Uterus (tissue), 3 donors: ENCODE measurements at regions not wholly inside any gene's neighbourhood (a gene's known extent, or its start where the extent isn't known, plus 50 kb on each side); places are given as distances from the start of the nearest gene placed in this dataset.

Experiments
- DNase-seq, 2 donors: peaks; one replicate each; pipeline ENCODE4 v3.0.0-alpha.2; 2019 to 2020
- H3K27ac ChIP-seq, 2 donors: fragments of 200-600 bp; sonication (generic); 1 replicate in 1 of 2; 2 replicates in 1 of 2; pipeline ENCODE4 v1.5.1; 2016 to 2018
- H3K27me3 ChIP-seq, 2 donors: fragments of 200-600 bp; sonication (generic); one replicate each; pipeline ENCODE4 v1.5.1; 2018 to 2019; ENCODE audit warnings: control low read depth in 1 of 2
- H3K36me3 ChIP-seq, 2 donors: fragments of 200-600 bp; sonication (generic); one replicate each; pipeline ENCODE4 v1.5.1; 2019; ENCODE audit warnings: control low read depth in 1 of 2
- H3K4me1 ChIP-seq, 2 donors: fragments of 200-600 bp; sonication (generic); one replicate each; pipeline ENCODE4 v1.5.1; 2018 to 2019; ENCODE audit warnings: control low read depth in 1 of 2
- H3K4me3 ChIP-seq, 2 donors: fragments of 200-600 bp; sonication (generic); 1 replicate in 1 of 2; 2 replicates in 1 of 2; pipeline ENCODE4 v1.5.1; 2018 to 2019; ENCODE audit warnings: mild to moderate bottlenecking in 1 of 2
- H3K9me3 ChIP-seq, 2 donors: fragments of 200-600 bp; sonication (generic); one replicate each; pipeline ENCODE4 v1.5.1; 2019; ENCODE audit warnings: control low read depth in 1 of 2
- POLR2A ChIP-seq, 2 donors: fragments of 450-650 bp; IDR thresholded peaks; one replicate each; pipeline ENCODE4 v1.6.1; 2016; ENCODE audit warnings: antibody characterized with exemption in 2 of 2, mild to moderate bottlenecking in 1 of 2, moderate library complexity in 1 of 2
- intact Hi-C: fragments of 100-400 bp; cut with DNase I; formaldehyde crosslinking; loops from one replicate; pipeline ENCODE4 v1.15.1; 2023; ENCODE audit warnings: low total_unique reads
- TF ChIP-seq, protein P1 (sequence below), 4 experiments: fragments of 200-600 bp in 2 of 4; fragments of 450-650 bp in 2 of 4; sonication (generic) in 2 of 4; IDR thresholded peaks; one replicate each; pipeline ENCODE4 v1.5.1; 2016 to 2019; ENCODE audit warnings: antibody characterized with exemption in 4 of 4, mild to moderate bottlenecking in 2 of 4, moderate library complexity in 1 of 4
- donor health status: DM: yes; HTN: yes; CAD: no.

DNA sequence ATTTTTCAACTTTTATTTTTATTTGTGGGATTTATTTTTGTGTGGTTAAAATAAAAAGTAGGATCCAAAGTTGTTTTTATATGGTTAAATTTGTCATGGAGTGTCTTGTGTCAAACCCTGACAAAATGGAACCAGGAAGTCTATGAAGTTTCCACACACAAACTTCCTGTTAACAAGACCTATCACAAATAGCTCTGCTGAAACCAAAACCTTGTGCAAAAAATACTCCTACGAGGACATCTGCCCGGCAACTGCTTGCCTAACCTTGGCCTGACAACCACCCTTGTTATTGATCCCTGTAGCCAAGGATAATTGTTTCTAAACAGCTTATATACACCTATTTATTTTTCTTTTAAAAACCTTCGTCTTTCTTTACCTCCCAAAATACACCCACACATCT is 389.6 kb downstream of the TRIB2 start:
- H3K4me1 ChIP-seq: no peaks in the 10 kb centered on the region
- H3K36me3 ChIP-seq: peaks cover 0 to 4% of the 10 kb centered on the region in 2 donors
- DNase-seq: no peak
- no peak for TF ChIP-seq POLR2A (IDR thresholded peaks at IDR 0.05)
- TF ChIP-seq, protein P1, sequence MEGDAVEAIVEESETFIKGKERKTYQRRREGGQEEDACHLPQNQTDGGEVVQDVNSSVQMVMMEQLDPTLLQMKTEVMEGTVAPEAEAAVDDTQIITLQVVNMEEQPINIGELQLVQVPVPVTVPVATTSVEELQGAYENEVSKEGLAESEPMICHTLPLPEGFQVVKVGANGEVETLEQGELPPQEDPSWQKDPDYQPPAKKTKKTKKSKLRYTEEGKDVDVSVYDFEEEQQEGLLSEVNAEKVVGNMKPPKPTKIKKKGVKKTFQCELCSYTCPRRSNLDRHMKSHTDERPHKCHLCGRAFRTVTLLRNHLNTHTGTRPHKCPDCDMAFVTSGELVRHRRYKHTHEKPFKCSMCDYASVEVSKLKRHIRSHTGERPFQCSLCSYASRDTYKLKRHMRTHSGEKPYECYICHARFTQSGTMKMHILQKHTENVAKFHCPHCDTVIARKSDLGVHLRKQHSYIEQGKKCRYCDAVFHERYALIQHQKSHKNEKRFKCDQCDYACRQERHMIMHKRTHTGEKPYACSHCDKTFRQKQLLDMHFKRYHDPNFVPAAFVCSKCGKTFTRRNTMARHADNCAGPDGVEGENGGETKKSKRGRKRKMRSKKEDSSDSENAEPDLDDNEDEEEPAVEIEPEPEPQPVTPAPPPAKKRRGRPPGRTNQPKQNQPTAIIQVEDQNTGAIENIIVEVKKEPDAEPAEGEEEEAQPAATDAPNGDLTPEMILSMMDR (IDR thresholded peaks at IDR 0.05): no peak
- no peaks in the 10 kb centered on the region for H3K27me3 ChIP-seq
- H3K4me3 ChIP-seq: no peak overlapping the region
- H3K9me3 ChIP-seq: no peaks in the 10 kb centered on the region
- intact Hi-C loops: no loop called here
- H3K27ac ChIP-seq: no peak overlapping the region

DNA sequence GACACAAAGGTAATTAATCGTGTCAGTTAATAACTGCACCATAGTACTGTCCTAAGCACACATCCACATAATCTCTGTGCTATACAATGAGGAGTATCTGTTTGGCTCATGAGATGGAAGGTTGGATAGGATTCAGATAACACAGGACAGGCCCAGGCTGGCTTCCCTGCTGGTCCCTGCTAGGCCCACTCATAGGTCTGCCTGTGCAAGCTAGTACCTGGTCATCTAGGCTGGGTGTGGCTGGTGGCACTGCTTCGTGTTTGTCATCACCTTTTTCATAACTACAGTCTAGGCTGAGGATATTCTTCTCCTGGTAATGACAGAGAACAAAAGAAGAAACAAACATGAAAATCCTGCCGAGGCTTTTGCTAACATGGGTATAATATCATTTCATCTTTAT is 392.8 kb downstream of the TRIB2 start:
- H3K4me3 ChIP-seq: no peak overlapping the region
- no peaks in the 10 kb centered on the region for H3K9me3 ChIP-seq
- no peak for DNase-seq
- no peak for TF ChIP-seq POLR2A (IDR thresholded peaks at IDR 0.05)
- TF ChIP-seq, protein P1 (IDR thresholded peaks at IDR 0.05): no peak
- H3K27me3 ChIP-seq: no peaks in the 10 kb centered on the region
- no peak overlapping the region for H3K27ac ChIP-seq
- intact Hi-C loops: no loop called here
- H3K36me3 ChIP-seq: peaks cover 0 to 4% of the 10 kb centered on the region in 2 donors
- no peaks in the 10 kb centered on the region for H3K4me1 ChIP-seq

DNA sequence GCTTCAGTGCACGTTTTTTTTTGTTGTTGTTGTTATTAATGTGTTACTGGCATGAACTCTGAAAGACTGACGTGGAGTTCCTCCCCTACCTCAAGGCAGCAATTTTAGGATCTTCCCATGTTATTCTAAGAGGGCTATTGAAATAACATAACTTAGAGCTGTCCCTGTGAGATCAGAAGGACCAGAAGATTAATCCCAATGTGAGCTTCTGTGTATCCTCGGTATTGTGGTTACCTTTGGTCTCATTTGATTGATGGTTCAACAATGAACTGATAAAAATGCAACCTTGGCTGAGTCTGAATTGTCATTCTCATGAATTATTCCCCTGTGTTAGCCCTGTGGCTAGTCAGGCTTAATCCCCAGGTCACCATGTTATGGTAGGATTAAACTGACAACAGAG is 394.1 kb downstream of the TRIB2 start:
- intact Hi-C loops: no loop called here
- no peaks in the 10 kb centered on the region for H3K4me1 ChIP-seq
- H3K27ac ChIP-seq: no peak overlapping the region
- no peak overlapping the region for H3K4me3 ChIP-seq
- TF ChIP-seq, protein P1 (IDR thresholded peaks at IDR 0.05): no peak
- no peak for TF ChIP-seq POLR2A (IDR thresholded peaks at IDR 0.05)
- peaks cover 0 to 4% of the 10 kb centered on the region in 2 donors for H3K36me3 ChIP-seq
- H3K9me3 ChIP-seq: no peaks in the 10 kb centered on the region
- DNase-seq: no peak
- H3K27me3 ChIP-seq: no peaks in the 10 kb centered on the region

DNA sequence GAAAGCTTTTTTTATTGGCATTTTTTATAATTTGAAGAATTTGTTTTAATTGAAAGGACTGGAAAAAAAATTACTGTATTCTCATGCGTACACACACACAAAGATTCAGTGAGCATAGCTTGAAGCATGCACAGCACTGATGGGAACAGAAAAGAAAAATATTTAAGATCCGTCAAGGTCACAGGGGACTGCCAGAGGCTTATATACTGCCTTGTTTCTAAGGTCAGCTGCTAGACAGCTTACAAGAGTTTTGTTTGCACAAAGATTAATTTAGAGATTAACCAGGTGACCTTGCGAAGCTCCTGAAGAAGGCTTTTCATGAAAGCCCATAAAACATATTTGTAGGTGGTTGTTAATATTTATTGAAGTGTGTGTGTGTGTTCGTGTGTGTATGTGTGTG is 396.3 kb downstream of the TRIB2 start:
- H3K4me3 ChIP-seq: no peak overlapping the region
- H3K27ac ChIP-seq: no peak overlapping the region
- no peaks in the 10 kb centered on the region for H3K4me1 ChIP-seq
- H3K36me3 ChIP-seq: no peaks in the 10 kb centered on the region
- intact Hi-C loops: no loop called here
- TF ChIP-seq POLR2A (IDR thresholded peaks at IDR 0.05): no peak
- TF ChIP-seq, protein P1 (IDR thresholded peaks at IDR 0.05): no peak
- no peaks in the 10 kb centered on the region for H3K27me3 ChIP-seq
- no peak for DNase-seq
- no peaks in the 10 kb centered on the region for H3K9me3 ChIP-seq

DNA sequence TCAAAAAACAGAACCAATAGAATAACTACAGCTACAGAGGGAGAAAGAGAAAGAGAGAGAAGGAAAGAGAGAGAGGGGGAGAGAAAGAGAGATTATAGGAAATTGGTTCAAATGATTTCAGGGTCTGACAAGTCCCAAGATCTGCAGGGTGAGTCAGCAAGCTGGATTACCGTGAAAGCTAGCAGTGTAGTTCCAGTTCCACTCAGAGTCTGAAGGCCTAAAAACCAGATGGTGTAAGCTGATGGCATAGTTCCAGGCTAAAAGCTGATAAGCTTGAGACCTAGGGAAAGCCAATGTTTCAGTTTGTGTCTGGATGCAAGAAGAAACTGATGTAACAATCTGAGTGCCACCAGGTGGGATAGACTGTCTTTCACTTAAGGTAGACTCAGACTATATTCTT is 397.7 kb downstream of the TRIB2 start:
- H3K4me1 ChIP-seq: no peaks in the 10 kb centered on the region
- no peak for TF ChIP-seq POLR2A (IDR thresholded peaks at IDR 0.05)
- TF ChIP-seq, protein P1 (IDR thresholded peaks at IDR 0.05): no peak
- intact Hi-C loops: no loop called here
- H3K27ac ChIP-seq: no peak overlapping the region
- no peaks in the 10 kb centered on the region for H3K27me3 ChIP-seq
- no peak for DNase-seq
- no peak overlapping the region for H3K4me3 ChIP-seq
- no peaks in the 10 kb centered on the region for H3K9me3 ChIP-seq
- H3K36me3 ChIP-seq: no peaks in the 10 kb centered on the region
